PC-9 (cell line): ENCODE measurements at regions not wholly inside any gene's neighbourhood (a gene's known extent, or its start where the extent isn't known, plus 50 kb on each side); places are given as distances from the start of the nearest gene placed in this dataset.
A peak's percentile ranks its signal among the peaks of the same experiment; 100 is the strongest.

Experiments
- BruUV-seq: library from RNA; stranded (reverse); fragments of 400-500 nt; replicated peaks from 2 replicates; lab custom pipeline; 2021; lab: Mats Ljungman, UMichigan
- CTCF ChIA-PET: fragments of 300-600 bp; sonication (Branson Sonifier 250); formaldehyde crosslinking; loops from one replicate; lab custom pipeline; 2022; ENCODE audit warnings: antibody characterized with exemption; lab: Charles Lee
- POLR2A ChIA-PET: fragments of 300-600 bp; sonication (Branson Sonifier 250); formaldehyde crosslinking; loops from one replicate; lab custom pipeline; 2022; ENCODE audit warnings: antibody characterized with exemption; ENCODE audit not compliant: unreplicated experiment; lab: Charles Lee
- DNase-seq, 2 experiments: peaks; one replicate each; pipeline versions ENCODE4 v3.0.0 to v3.0.0-alpha.2; 2015 to 2022; ENCODE audit warnings: mixed read lengths in 1 of 2
- H2AFZ ChIP-seq: fragments of 200-600 bp; sonication (generic); 2 replicates; pipeline ENCODE4 v1.8.1; 2017; ENCODE audit warnings: antibody characterized with exemption
- H3F3A ChIP-seq: fragments of 200-600 bp; sonication (generic); 2 replicates; pipeline ENCODE4 v1.8.1; 2017; ENCODE audit warnings: antibody characterized with exemption, mild to moderate bottlenecking, low read depth; ENCODE audit not compliant: insufficient read depth
- H3K27ac ChIP-seq: fragments of 200-600 bp; sonication (generic); 2 replicates; pipeline ENCODE4 v1.6.1; 2016; ENCODE audit warnings: mixed run types
- H3K27me3 ChIP-seq: fragments of 200-600 bp; sonication (generic); 2 replicates; pipeline ENCODE4 v1.6.1; 2016; ENCODE audit warnings: low read depth, mixed run types; ENCODE audit not compliant: insufficient read depth
- H3K36me3 ChIP-seq: fragments of 200-600 bp; sonication (generic); 2 replicates; pipeline ENCODE4 v1.6.1; 2016; ENCODE audit warnings: low read depth, mixed run types
- H3K4me1 ChIP-seq: fragments of 200-600 bp; sonication (generic); replicated peaks from 2 replicates; pipeline ENCODE4 v1.6.1; 2016; ENCODE audit warnings: mixed run types; ENCODE audit not compliant: insufficient read depth
- H3K4me2 ChIP-seq: fragments of 200-600 bp; sonication (generic); 2 replicates; pipeline ENCODE4 v1.6.1; 2017; ENCODE audit warnings: mixed run types
- H3K4me3 ChIP-seq: fragments of 200-600 bp; sonication (generic); 2 replicates; pipeline ENCODE4 v1.6.1; 2016; ENCODE audit warnings: mixed run types
- H3K79me2 ChIP-seq: fragments of 200-600 bp; sonication (generic); 2 replicates; pipeline ENCODE4 v1.6.1; 2017; ENCODE audit warnings: low read depth, mixed run types
- H3K9me2 ChIP-seq: fragments of 200-600 bp; sonication (generic); 2 replicates; pipeline ENCODE4 v1.8.1; 2017; ENCODE audit warnings: mild to moderate bottlenecking; ENCODE audit not compliant: insufficient read depth
- H3K9me3 ChIP-seq: fragments of 200-600 bp; sonication (generic); 2 replicates; pipeline ENCODE4 v1.8.1; 2016; ENCODE audit warnings: low read depth; ENCODE audit not compliant: insufficient read depth
- H4K20me1 ChIP-seq: fragments of 200-600 bp; sonication (generic); 2 replicates; pipeline ENCODE4 v1.8.1; 2017; ENCODE audit not compliant: insufficient read depth
- CTCF ChIP-seq: fragments of 200-600 bp; sonication (generic); conservative IDR thresholded peaks from 2 replicates; pipeline ENCODE4 v1.6.1; 2017; ENCODE audit warnings: mixed run types, antibody characterized with exemption, mild to moderate bottlenecking, moderate library complexity
- EZH2 ChIP-seq: fragments of 200-600 bp; sonication (generic); IDR thresholded peaks from 2 replicates; pipeline ENCODE4 v1.8.0; 2017; ENCODE audit warnings: antibody characterized with exemption, low read depth
- intact Hi-C: fragments of 100-400 bp; cut with micrococcal nuclease; formaldehyde crosslinking; loops from one replicate; pipeline ENCODE4 v1.10.0; 2022; ENCODE audit not compliant: unreplicated experiment

GRCh38 chr2:14425869-14426268 is 206.6 kb upstream of the LRATD1 start:
- Histone ChIP-seq H3K9me3 (no peaks in the 10 kb centered on the region), H3K27me3 (no peaks in the 10 kb centered on the region), H3F3A (no peaks in the 10 kb centered on the region), H3K4me3 (no peak overlapping the region), H4K20me1 (no peaks in the 10 kb centered on the region), H2AFZ (no peak overlapping the region), H3K36me3 (no peaks in the 10 kb centered on the region), H3K79me2 (no peaks in the 10 kb centered on the region), H3K4me1 (no peaks in the 10 kb centered on the region), H3K9me2 (no peaks in the 10 kb centered on the region), H3K27ac (no peak overlapping the region), H3K4me2 (no peak overlapping the region)
- TF ChIP-seq EZH2 (no peak), CTCF (no peak)
- intact Hi-C loops: no loop called here
- BruUV-seq: no TSS peak
- no peak for DNase-seq
- POLR2A ChIA-PET: no interaction called here
- CTCF ChIA-PET: no interaction called here

GRCh38 chr2:14428056-14428455 is 204.5 kb upstream of the LRATD1 start:
- Histone ChIP-seq H3K4me1 (no peaks in the 10 kb centered on the region), H3K27me3 (no peaks in the 10 kb centered on the region), H3K4me2 (no peak overlapping the region), H2AFZ (no peak overlapping the region), H3K4me3 (no peak overlapping the region), H3K79me2 (no peaks in the 10 kb centered on the region), H3K27ac (no peak overlapping the region), H3K9me2 (no peaks in the 10 kb centered on the region), H3K9me3 (no peaks in the 10 kb centered on the region), H3K36me3 (no peaks in the 10 kb centered on the region), H4K20me1 (no peaks in the 10 kb centered on the region), H3F3A (no peaks in the 10 kb centered on the region)
- TF ChIP-seq EZH2 (no peak), CTCF (0 out of 2 replicates have a peak, but pooled peaks have one; percentile 17)
- CTCF ChIA-PET: interaction anchor here (1.1 kb wide), 1 partner anchor 97 kb away, joined by 4 read pairs; no protein-coding TSS in a partner anchor
- BruUV-seq: no TSS peak
- intact Hi-C loops: no loop called here
- DNase-seq: no peak
- POLR2A ChIA-PET: no interaction called here

- TF ChIP-seq EZH2: no peak
- TF ChIP-seq CTCF: no peak
- intact Hi-C loops: no loop called here
- CTCF ChIA-PET: no interaction called here
- DNase-seq: no peak
- POLR2A ChIA-PET: no interaction called here
- H3K36me3 ChIP-seq: no peaks in the 10 kb centered on the region
- no peaks in the 10 kb centered on the region for H3K4me1 ChIP-seq
- H3K4me2 ChIP-seq: no peak overlapping the region
- no peaks in the 10 kb centered on the region for H3F3A ChIP-seq
- no peak overlapping the region for H3K4me3 ChIP-seq
- H3K9me3 ChIP-seq: no peaks in the 10 kb centered on the region
- BruUV-seq: no TSS peak
- H3K27ac ChIP-seq: no peak overlapping the region
- no peaks in the 10 kb centered on the region for H3K9me2 ChIP-seq
- H4K20me1 ChIP-seq: no peaks in the 10 kb centered on the region
- no peaks in the 10 kb centered on the region for H3K79me2 ChIP-seq
- no peak overlapping the region for H2AFZ ChIP-seq
- no peaks in the 10 kb centered on the region for H3K27me3 ChIP-seq
Measured at GRCh38 chr2:14433946-14434495, 198.5 kb upstream of the LRATD1 start.
